NCI-H1105 (cell line): ENCODE measurements at regions not wholly inside any gene's neighbourhood (a gene's known extent, or its start where the extent isn't known, plus 50 kb on each side); places are given as distances from the start of the nearest gene placed in this dataset.

Source experiments
- DNase-seq: peaks from one replicate; lab custom pipeline; 2025; lab: John Stamatoyannopoulos, UW

DNA sequence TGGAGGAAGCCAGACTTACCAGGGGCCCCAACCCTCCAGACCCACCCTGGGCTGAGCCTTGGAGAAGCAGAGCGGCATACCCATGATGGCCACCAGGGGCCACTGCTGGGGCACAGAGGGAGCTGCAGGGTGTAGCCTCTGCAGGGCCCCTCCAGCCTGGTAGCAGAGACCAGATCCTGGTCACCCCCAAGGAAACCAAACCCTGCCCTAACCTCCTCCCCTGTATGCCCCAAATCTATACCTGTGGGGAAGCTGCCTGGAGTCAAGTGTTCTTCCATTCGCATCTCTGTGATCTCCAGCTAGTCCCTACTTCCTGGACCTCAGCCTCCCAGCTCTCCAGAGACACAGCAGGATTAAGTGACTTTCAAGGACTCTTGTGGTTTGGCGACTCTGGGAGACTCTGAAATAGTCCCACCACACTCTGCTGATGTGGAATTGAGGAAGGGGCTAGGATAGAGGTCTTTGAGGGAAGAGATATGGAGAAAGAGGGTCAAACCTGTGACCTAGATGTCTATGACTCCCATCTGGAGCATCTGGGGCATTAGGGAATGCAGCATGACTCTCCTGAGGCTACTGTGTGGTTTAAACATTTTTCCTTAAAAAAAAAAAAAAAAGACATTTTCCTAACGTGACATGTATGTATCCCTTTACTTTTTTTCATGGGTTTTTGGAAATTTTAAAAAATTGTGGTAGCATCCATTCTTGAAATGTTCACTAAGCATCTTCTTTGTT lies 119.2 kb upstream of the IPO9 start:
- DNase-seq: no peak

- DNase-seq: no peak
Observed at GRCh38 chr1:201710632-201711597, 118.0 kb upstream of the IPO9 start.

DNA sequence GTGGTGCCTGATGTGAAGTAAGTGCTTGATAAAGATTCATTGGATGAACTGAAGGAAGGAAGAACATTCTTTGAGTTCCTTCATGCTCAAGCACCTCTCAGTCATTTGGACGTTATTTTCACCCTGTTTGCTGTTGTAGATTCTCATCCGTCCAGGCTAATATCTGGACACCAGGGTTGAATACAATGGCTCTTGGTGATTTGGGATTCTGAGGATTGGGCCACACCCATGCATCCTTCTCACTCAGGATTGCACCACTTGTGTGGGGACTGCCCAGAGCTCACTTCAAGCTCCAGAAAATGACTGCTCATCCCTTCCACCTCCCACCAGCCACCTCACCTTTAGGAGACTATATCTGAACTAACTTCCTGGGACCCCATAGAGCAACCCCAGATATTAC lies 117.1 kb upstream of the IPO9 start:
- no peak for DNase-seq

- DNase-seq: no peak
Observed at GRCh38 chr1:201712387-201713085, 116.4 kb upstream of the IPO9 start.

DNA sequence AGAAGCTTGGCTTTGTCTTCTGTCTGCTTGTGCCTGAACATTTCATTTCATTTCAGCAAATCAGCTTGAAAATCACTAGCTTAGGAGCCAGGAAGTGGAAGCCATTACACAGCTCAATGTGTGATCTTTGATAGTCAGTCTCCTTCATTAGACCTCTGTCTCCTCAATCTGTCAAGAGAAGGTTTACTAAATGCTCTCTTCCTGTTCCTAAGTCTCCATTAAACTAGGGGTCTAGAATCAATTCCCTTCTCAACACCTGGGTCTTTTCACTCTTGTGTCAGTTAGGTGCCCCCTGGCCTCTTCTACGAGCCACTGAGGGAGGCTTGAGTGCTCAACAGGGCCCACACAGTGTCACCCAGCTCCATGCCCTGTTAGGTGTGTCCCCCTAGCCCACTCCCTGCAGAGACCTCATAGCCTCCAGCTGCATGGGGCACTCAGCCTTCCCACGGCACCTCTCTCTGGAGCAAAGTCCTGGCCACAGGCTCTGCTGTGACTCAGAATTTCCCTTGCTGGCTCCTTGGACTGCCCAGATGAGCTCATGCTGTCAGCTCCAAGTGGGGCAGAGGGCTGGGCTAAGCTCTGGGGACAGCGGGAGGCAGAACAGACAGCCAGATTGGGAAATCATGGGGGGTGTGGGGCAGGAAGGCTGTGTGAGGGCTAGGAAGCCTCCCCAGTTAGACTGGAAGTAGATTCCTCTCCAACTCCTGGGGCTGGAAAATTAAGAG lies 115.7 kb upstream of the IPO9 start:
- no peak for DNase-seq

DNA sequence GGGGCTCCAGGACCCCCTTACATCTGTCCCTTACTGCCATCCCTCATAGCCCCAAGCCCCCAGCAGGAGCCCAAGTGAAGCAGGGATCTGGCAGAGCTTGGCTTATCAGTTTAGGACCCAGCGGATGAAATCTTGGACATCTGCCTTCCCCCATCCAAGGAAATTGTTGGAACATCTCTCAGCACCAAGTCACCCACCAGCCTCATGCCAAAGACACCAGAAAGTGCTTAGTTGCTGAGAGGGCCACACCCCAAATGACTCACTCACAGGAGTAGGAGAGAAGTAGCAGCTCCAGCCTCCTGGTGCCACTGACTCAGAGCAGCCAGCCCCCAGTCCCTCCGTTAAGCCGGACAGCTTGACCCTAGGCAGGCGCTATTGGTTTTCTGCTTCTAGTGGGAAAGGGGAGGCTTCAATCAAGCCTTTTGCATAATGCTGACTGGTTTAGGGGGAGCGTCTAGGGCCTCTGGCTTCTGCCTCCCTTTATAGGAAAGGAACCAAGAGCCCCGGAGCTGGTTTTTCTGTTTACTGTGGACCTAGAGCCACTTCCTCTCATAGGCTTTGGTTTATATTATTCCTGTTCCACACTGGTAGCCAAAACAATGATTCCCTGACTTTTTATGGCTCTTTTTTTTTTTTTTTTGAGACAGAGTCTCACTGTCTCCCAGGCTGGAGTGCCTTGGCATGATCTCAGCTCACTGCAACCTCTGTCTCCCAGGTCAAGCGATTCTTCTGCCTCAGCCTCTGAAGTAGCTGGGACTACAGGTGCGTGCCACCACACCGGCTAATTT lies 114.2 kb upstream of the IPO9 start:
- no peak for DNase-seq

- no peak for DNase-seq
Observed at GRCh38 chr1:201715351-201715750, 113.6 kb upstream of the IPO9 start.

DNA sequence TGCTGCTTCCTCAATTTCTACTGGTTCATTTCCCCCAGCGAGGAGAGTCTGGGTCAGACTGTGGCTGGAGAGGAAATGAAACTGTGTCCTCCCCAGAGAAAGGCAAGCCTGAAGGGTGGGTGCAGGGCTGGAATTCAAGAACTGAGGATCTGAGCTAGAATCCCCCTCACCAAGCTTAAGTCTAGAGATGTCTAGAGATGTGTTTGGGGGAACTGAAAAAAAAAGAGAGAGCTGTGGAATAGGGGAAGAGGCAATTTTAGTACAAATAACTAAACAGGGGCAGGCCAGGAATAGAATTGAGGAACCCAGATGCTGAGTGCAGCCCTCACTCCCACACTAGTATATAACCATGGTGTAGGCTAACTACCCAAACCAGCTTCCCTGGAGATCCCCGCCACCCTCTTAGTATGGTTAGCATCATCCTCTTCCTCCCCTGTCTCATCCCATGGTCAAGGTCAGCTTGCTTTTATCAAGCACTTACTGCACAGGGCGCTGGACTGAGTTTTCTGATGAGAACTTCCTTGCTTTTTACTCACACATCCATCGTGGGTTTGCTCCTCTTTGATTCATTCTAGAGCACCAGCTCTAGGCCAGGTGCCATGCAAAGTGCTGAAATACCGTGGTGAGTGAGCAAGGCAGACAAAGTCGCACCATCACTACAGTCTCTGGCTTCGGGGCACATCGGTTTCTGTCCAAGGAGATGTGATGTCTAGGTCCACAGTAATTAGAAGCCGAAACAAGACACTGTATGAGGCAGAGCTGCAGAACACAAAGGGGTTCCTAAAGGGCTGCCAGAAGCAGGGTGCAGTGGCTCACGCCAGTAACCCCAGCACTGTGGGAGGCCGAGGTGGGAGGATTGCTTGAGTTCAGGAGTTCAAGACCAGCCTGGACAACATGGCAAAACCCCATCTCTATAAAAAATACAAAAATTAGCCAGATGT lies 112.9 kb upstream of the IPO9 start:
- DNase-seq: no peak

GRCh38 chr1:201716742-201717135 lies 112.2 kb upstream of the IPO9 start:
- no peak for DNase-seq

DNA sequence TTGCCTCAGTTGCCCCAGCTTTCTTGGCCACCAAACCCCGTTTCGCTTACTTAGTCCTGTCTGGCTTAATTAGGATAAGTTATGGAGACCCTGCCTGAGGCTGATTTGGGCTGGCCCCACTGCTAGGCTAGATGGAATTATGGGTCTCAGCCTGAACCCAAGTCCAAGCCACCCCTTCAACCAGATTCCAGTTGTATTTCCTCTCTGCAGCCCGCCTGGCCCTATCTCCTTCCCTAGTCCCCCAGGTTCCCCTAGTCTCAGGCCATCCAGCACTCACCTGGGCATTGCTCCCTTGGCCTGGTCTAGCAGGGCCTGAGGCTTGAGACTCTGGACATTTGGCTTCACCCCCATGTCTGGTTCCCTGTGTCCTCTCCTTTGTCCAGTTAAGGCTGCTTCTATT lies 111.7 kb upstream of the IPO9 start:
- no peak for DNase-seq

DNA sequence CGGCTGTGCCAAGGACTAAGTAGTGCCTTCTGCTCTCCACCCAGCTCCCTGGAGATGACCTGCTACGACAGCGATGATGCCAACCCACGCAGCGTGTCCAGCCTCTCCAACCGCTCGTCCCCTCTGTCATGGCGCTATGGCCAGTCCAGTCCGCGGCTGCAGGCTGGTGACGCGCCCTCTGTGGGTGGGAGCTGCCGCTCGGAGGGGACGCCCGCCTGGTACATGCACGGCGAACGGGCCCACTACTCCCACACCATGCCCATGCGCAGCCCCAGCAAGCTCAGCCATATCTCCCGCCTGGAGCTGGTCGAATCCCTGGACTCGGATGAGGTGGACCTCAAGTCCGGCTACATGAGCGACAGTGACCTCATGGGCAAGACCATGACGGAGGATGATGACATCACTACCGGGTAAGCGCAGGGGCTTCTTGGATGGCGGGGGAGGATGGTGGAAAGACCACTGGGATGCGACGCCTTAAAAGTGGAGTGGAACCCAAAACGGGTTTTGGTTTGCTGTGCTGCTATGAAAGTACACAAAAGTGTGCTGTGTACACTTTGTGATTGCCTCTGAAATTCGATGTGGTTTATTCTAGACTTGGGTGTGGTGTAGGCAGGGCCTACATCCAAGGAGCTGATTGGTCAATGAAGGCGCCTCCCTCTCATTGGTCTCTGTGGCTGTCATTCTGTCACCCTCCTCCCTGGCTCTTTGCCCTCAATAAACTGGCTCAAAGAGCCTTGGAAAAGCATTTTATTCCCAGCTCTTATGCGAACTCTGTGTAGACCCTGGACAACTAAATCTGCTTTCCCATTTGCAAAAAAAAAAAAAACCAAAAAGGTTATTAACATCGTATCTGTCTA lies 110.4 kb upstream of the IPO9 start:
- DNase-seq: no peak

DNA sequence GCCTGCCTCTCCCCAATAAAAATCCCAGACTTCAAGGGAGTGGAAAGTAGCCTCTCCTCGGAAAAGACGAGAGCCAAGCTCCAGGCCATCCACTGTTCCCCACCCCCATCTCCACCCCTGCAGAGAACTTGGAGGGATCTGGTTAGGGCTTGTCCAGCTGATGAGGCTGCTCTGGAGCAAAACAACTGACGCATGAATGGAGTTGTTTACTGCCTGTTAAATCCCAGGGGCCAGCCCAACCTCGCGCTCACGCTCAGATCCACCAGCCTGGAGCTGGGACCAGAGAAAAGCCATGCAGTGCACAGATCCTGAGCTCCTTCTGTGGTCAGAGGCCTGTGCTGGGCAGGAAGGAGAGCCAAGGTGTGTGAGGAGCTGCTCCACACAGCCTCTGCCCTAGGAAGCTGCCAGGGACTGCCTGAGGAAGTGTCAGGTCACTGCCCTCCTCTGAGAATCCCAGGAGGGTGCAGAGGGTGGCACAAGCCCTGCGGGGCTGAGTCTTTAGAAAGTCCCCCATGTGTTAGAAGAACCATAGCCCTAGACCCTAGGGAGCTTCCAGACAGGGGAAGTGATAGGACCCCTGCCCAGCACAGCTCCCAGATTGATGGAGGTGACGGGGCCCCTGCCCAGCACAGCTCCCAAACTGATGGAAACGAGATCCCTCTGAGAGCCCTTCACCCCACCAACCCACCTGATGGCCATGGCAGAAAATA lies 109.0 kb upstream of the IPO9 start:
- no peak for DNase-seq

- DNase-seq: no peak
Observed at GRCh38 chr1:201720522-201720844, 108.5 kb upstream of the IPO9 start.

GRCh38 chr1:201721082-201722049 lies 107.6 kb upstream of the IPO9 start:
- DNase-seq: no peak

DNA sequence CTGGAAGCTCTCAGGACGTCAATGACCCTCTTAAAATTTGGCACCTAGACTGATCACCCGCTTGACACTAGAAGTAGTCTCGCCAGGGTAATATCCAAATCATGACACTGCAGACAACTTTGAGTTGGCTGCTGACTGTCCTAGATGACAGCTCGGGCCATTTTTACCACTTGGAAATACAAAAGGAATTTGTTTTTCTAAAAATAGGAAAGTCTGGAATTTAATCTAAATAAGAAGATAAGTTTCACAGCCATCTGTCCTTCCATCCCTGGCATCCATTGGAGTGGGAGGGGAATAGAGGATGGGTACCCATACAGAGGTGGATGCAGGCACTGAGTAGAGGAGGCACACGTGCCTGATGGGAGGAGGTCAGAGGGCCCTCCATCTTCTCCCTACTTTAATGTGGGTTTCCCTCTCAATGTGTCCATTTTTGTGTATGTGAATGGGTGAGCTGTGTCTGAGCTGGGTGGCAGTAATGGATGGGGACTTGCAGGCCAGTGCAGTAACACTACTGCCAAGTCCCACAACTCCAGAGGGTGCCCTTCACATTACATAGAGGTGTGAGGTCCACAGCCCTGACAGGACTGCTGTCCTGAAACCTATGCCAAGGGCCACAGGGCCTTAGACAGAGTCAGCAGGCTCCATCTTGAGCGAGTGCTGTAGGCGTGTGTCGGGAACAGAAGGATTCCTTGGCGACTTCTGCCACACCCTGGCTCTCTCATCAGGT lies 104.8 kb upstream of the IPO9 start:
- no peak for DNase-seq

- DNase-seq: no peak
Observed at GRCh38 chr1:201724766-201725118, 104.2 kb upstream of the IPO9 start.

DNA sequence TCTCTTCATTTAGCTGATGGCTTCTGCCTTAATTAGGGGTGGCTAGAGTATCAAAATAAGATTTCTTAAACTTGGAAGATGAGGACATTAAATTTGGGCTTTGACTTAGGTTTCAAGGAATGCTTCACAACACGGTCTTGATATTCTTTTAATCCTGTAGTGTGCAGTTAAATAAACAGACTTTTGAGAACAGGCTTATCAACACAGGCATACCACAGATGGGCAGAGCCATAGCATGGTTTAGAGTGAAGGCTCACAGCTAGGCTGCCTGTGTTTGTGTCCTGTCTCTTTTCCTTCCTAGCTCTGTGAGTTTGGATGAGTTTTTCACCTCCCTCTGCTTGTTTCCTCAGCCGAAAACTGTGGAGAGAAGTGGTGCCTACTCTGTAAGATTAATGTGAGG lies 102.3 kb upstream of the IPO9 start:
- no peak for DNase-seq
